ENCODE measurements at regions not wholly inside any gene's neighbourhood (a gene's known extent, or its start where the extent isn't known, plus 50 kb on each side); places are given as distances from the start of the nearest gene placed in this dataset.

GRCh38 chr4:156018383-156018782, 64.7 kb upstream of the CTSO start:
- TF ChIP-seq, protein P1, sequence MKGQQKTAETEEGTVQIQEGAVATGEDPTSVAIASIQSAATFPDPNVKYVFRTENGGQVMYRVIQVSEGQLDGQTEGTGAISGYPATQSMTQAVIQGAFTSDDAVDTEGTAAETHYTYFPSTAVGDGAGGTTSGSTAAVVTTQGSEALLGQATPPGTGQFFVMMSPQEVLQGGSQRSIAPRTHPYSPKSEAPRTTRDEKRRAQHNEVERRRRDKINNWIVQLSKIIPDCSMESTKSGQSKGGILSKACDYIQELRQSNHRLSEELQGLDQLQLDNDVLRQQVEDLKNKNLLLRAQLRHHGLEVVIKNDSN (IDR thresholded peaks at IDR 0.05): no peak
- TF ChIP-seq, protein P2, sequence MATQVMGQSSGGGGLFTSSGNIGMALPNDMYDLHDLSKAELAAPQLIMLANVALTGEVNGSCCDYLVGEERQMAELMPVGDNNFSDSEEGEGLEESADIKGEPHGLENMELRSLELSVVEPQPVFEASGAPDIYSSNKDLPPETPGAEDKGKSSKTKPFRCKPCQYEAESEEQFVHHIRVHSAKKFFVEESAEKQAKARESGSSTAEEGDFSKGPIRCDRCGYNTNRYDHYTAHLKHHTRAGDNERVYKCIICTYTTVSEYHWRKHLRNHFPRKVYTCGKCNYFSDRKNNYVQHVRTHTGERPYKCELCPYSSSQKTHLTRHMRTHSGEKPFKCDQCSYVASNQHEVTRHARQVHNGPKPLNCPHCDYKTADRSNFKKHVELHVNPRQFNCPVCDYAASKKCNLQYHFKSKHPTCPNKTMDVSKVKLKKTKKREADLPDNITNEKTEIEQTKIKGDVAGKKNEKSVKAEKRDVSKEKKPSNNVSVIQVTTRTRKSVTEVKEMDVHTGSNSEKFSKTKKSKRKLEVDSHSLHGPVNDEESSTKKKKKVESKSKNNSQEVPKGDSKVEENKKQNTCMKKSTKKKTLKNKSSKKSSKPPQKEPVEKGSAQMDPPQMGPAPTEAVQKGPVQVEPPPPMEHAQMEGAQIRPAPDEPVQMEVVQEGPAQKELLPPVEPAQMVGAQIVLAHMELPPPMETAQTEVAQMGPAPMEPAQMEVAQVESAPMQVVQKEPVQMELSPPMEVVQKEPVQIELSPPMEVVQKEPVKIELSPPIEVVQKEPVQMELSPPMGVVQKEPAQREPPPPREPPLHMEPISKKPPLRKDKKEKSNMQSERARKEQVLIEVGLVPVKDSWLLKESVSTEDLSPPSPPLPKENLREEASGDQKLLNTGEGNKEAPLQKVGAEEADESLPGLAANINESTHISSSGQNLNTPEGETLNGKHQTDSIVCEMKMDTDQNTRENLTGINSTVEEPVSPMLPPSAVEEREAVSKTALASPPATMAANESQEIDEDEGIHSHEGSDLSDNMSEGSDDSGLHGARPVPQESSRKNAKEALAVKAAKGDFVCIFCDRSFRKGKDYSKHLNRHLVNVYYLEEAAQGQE (IDR thresholded peaks at IDR 0.05; ENCODE audit: low read depth): no peak
- TF ChIP-seq FOXM1 (IDR thresholded peaks at IDR 0.05; ENCODE audit: borderline replicate concordance, low read depth) (no peak), EGR1 (IDR thresholded peaks at IDR 0.05) (no peak), EP300 (IDR thresholded peaks at IDR 0.05; ENCODE audit: borderline replicate concordance) (no peak), RAD21 (IDR thresholded peaks at IDR 0.05; ENCODE audit: low read depth) (no peak), TAF1 (IDR thresholded peaks at IDR 0.05; ENCODE audit: low read depth) (no peak), TEAD4 (IDR thresholded peaks at IDR 0.05) (no peak), CEBPB (IDR thresholded peaks at IDR 0.05) (no peak), YY1 (IDR thresholded peaks at IDR 0.05; ENCODE audit: low read depth) (no peak), TCF12 (IDR thresholded peaks at IDR 0.05; ENCODE audit: low read depth) (no peak), NFIC (IDR thresholded peaks at IDR 0.05) (no peak), CREB1 (IDR thresholded peaks at IDR 0.05; ENCODE audit: low read depth) (no peak), ZBTB7A (IDR thresholded peaks at IDR 0.05; ENCODE audit: low read depth) (no peak)
- TF ChIP-seq, protein P3, sequence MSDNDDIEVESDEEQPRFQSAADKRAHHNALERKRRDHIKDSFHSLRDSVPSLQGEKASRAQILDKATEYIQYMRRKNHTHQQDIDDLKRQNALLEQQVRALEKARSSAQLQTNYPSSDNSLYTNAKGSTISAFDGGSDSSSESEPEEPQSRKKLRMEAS (IDR thresholded peaks at IDR 0.05): no peak

DNA sequence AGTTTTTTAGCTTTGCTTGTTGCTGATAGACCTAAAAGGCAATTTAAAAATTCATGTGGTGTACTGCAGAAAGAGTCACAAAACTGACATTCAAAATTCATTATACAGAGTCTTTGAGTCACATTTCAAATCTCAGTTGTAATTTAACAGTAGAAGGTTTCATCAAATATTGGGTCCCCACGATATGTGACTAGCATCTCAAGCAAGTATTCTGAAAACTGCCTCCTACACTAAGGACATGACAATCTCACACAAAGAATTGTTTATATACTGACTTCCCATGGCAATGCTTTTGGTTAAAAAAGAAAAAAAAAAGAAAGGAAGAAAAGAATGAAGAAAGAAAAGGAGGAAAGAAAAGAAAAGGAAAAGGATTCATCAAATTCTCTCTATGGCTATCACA, 62.1 kb upstream of the CTSO start:
- no peak for TF ChIP-seq EGR1 (IDR thresholded peaks at IDR 0.05)
- no peak for TF ChIP-seq ZBTB7A (IDR thresholded peaks at IDR 0.05; ENCODE audit: low read depth)
- no peak for TF ChIP-seq CREB1 (IDR thresholded peaks at IDR 0.05; ENCODE audit: low read depth)
- no peak for TF ChIP-seq CEBPB (IDR thresholded peaks at IDR 0.05)
- TF ChIP-seq TEAD4 (IDR thresholded peaks at IDR 0.05): no peak
- TF ChIP-seq FOXM1 (IDR thresholded peaks at IDR 0.05; ENCODE audit: borderline replicate concordance, low read depth): no peak
- TF ChIP-seq, protein P1 (IDR thresholded peaks at IDR 0.05): no peak
- TF ChIP-seq TAF1 (IDR thresholded peaks at IDR 0.05; ENCODE audit: low read depth): no peak

- TF ChIP-seq ZBTB7A (IDR thresholded peaks at IDR 0.05; ENCODE audit: low read depth) (no peak), EGR1 (IDR thresholded peaks at IDR 0.05) (no peak)
- TF ChIP-seq, protein P1 (IDR thresholded peaks at IDR 0.05): no peak
Observed at GRCh38 chr4:156006192-156006591, 52.5 kb upstream of the CTSO start.

Measured in Ishikawa (cell line).